SK-N-SH (cell line): ENCODE measurements at regions not wholly inside any gene's neighbourhood (a gene's known extent, or its start where the extent isn't known, plus 50 kb on each side); places are given as distances from the start of the nearest gene placed in this dataset.
"Not testable (repeated sequence)": the region's sequence is repeated elsewhere in the genome, so short reads cannot be mapped to it uniquely, and the experiment has no call there.

Experiments
- CTCF ChIA-PET: fragments of 300-600, 350-600 bp; formaldehyde crosslinking; extraction: SDS; loops from one replicate; lab custom pipeline; 2021; lab: Yijun Ruan, JAX
- POLR2A ChIA-PET: fragments of 350-600 bp; sonication (Branson Sonifier 250); formaldehyde crosslinking; extraction: SDS; loops from one replicate; lab custom pipeline; 2020; ENCODE audit warnings: antibody characterized with exemption, inconsistent platforms; lab: Yijun Ruan, JAX
- DNase-seq: peaks from one replicate; pipeline ENCODE4 v3.0.0; 2012
- H2AFZ ChIP-seq: fragments of 200-600 bp; sonication (generic); 2 replicates; pipeline ENCODE4 v1.8.1; 2016; ENCODE audit warnings: antibody characterized with exemption, mild to moderate bottlenecking, low read depth
- H3F3A ChIP-seq: fragments of 200-600 bp; sonication (generic); replicated peaks from 2 replicates; pipeline ENCODE3; 2016; ENCODE audit warnings: antibody characterized with exemption, mild to moderate bottlenecking; ENCODE audit not compliant: insufficient read depth
- H3K27ac ChIP-seq, 2 experiments: fragments of 200-500 bp in 1 of 2; fragments of 200-600 bp in 1 of 2; sonication (Bioruptor generic) in 1 of 2; sonication (generic), shearing (Covaris generic) in 1 of 2; 2 replicates each; pipeline versions ENCODE4 v1.5.1 to v1.6.1; 2014 to 2016; ENCODE audit warnings: low read depth in 2 of 2, inconsistent platforms in 1 of 2, low read length in 1 of 2, mild to moderate bottlenecking in 1 of 2, mixed read lengths in 1 of 2
- H3K27me3 ChIP-seq: fragments of 200-600 bp; sonication (generic), shearing (Covaris generic); 2 replicates; pipeline ENCODE4 v1.6.1; 2016; ENCODE audit warnings: mixed run types; ENCODE audit not compliant: insufficient read depth
- H3K36me3 ChIP-seq, 2 experiments: fragments of 200-500 bp in 1 of 2; fragments of 200-600 bp in 1 of 2; sonication (Bioruptor generic) in 1 of 2; sonication (generic) in 1 of 2; replicated peaks in 1 of 2; 2 replicates each; pipeline versions ENCODE3 to v1.5.1; 2014 to 2016; ENCODE audit warnings: low read length in 1 of 2, mild to moderate bottlenecking in 1 of 2; ENCODE audit not compliant: insufficient read depth in 2 of 2, control insufficient read depth in 1 of 2
- H3K4me1 ChIP-seq, 2 experiments: fragments of 200-500 bp in 1 of 2; fragments of 200-600 bp in 1 of 2; sonication (Bioruptor generic) in 1 of 2; sonication (generic), shearing (Covaris generic) in 1 of 2; 2 replicates each; pipeline versions ENCODE4 v1.5.1 to v1.6.1; 2014 to 2016; ENCODE audit warnings: low read depth in 1 of 2, low read length in 1 of 2, mixed run types in 1 of 2; ENCODE audit not compliant: insufficient read depth in 2 of 2, control insufficient read depth in 1 of 2
- H3K4me2 ChIP-seq: fragments of 200-600 bp; sonication (generic), shearing (Covaris generic); 2 replicates; pipeline ENCODE4 v1.6.1; 2017; ENCODE audit warnings: mixed run types
- H3K4me3 ChIP-seq, 2 experiments: fragments of 200-500 bp in 1 of 2; fragments of 200-600 bp in 1 of 2; sonication (Bioruptor generic) in 1 of 2; sonication (generic), shearing (Covaris generic) in 1 of 2; 2 replicates each; pipeline versions ENCODE4 v1.5.1 to v1.8.1; 2014 to 2016; ENCODE audit warnings: low read depth in 2 of 2, inconsistent platforms in 1 of 2, low read length in 1 of 2, mild to moderate bottlenecking in 1 of 2, mixed read lengths in 1 of 2, moderate library complexity in 1 of 2
- H3K79me2 ChIP-seq: fragments of 200-600 bp; sonication (generic); 2 replicates; pipeline ENCODE4 v1.8.1; 2017; ENCODE audit warnings: mild to moderate bottlenecking; ENCODE audit not compliant: insufficient read depth
- H3K9ac ChIP-seq: fragments of 200-600 bp; sonication (generic); 2 replicates; pipeline ENCODE4 v1.6.1; 2017; ENCODE audit warnings: mixed run types
- H3K9me2 ChIP-seq: fragments of 200-600 bp; sonication (generic); 2 replicates; pipeline ENCODE4 v1.6.1; 2017; ENCODE audit warnings: mixed run types
- H3K9me3 ChIP-seq: fragments of 200-600 bp; sonication (generic); 2 replicates; pipeline ENCODE4 v1.6.1; 2017; ENCODE audit warnings: mixed run types, mild to moderate bottlenecking, moderate library complexity
- H4K20me1 ChIP-seq: fragments of 200-600 bp; sonication (generic); 2 replicates; pipeline ENCODE4 v1.6.1; 2017; ENCODE audit warnings: mild to moderate bottlenecking, mixed run types; ENCODE audit not compliant: insufficient read depth
- GABPA ChIP-seq: IDR thresholded peaks from 2 replicates; pipeline ENCODE4 v1.4.0; 2012; ENCODE audit warnings: low read depth, mild to moderate bottlenecking
- JUND ChIP-seq: IDR thresholded peaks from 2 replicates; pipeline ENCODE4 v1.4.0; 2012
- RCOR1 ChIP-seq: fragments of 150-350 bp; IDR thresholded peaks from 2 replicates; pipeline ENCODE4 v1.6.1; 2017; ENCODE audit warnings: antibody characterized with exemption, low read length
- YY1 ChIP-seq: IDR thresholded peaks from 2 replicates; pipeline ENCODE4 v1.4.0; 2012; ENCODE audit warnings: low read depth, mild to moderate bottlenecking
- WGBS: methylation state at CpG from one replicate; pipeline ENCODE4 v1.1.6; 2017; ENCODE audit warnings: low lambda C conversion rate; 5-methylcytosine and 5-hydroxymethylcytosine counted together

DNA sequence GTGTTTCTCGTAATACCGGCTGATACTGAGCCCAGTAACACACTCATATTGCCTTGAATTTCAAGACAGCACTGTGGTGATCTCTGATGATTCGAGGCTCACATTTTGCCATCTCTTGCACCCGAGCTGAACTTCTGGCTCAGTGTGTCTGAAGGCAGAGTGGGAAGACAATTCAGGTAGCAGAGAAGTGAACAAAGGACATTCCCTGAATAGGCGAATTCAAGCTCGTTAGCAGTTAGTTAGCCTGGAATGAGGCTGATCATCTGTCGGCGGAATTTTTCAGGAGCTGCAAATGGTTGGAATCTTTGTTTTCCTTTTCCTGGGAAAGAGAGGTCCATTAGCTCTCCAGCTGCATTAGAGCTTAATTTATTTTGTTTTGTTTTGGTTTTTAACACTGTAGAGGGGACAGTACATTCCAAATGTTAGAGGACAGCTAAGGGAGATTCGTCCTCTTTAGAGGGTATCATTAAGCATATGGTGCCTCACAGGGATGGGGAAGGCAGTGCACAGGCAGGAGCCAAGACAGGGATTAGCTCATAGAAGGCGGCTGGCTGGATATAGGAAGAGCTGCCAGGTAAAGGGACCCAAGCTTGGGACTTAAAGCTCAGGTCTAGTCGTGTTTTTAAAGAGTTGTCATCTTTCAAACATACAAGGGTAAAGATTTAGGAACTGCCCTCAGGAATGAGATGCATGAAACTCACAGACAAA lies 119.7 kb upstream of the DLG1 start (continued):
- no peak for TF ChIP-seq GABPA

DNA sequence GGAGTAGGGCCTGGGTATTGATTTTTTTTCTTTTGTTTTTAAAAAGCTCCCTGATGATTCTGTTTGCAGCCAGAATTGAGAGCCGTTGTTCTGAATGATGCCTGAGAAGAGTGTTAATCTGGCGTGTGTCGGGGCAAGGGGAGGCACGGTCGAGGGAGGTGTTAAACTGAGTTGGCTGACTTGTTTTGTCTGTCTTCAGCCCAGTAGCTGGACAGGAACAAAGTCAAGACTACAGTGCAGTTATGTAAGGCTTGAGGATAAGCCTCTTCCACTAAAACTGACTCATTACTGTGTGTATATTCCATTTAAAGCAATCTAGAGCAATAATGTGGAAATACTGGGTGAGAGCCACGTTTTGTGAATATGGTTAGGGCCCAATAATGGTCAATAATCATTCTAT lies 119.0 kb upstream of the DLG1 start:
- DNase-seq, result no peak
- no peaks in the 10 kb centered on the region for H4K20me1 ChIP-seq
- no peak overlapping the region for H2AFZ ChIP-seq
- no peak overlapping the region for H3K27ac ChIP-seq
- no peak overlapping the region for H3K4me2 ChIP-seq
- no peak overlapping the region for H3K9ac ChIP-seq
- no peaks in the 10 kb centered on the region for H3K79me2 ChIP-seq
- peaks cover 0 to 3% of the 10 kb centered on the region in 2 experiments; a peak in 1 of 4 replicates for H3K4me1 ChIP-seq
- CTCF ChIA-PET, result interaction anchor here (1.1 kb wide), 1 partner anchor 9 kb away, joined by 3 read pairs; no protein-coding TSS in a partner anchor
- no peaks in the 10 kb centered on the region for H3K9me3 ChIP-seq
- no peaks in the 10 kb centered on the region for H3F3A ChIP-seq
- no peaks in the 10 kb centered on the region for H3K36me3 ChIP-seq
- 79% methylated on average over 6 of the region's 6 CpGs for WGBS
- POLR2A ChIA-PET, result no interaction called here
- H3K4me3 ChIP-seq, result no peak overlapping the region
- no peak for TF ChIP-seq YY1
- no peak for TF ChIP-seq RCOR1
- no peak for TF ChIP-seq JUND
- TF ChIP-seq, all 33 proteins: peak for 0
- no peaks in the 10 kb centered on the region for H3K9me2 ChIP-seq
- H3K27me3 ChIP-seq, result no peaks in the 10 kb centered on the region

DNA sequence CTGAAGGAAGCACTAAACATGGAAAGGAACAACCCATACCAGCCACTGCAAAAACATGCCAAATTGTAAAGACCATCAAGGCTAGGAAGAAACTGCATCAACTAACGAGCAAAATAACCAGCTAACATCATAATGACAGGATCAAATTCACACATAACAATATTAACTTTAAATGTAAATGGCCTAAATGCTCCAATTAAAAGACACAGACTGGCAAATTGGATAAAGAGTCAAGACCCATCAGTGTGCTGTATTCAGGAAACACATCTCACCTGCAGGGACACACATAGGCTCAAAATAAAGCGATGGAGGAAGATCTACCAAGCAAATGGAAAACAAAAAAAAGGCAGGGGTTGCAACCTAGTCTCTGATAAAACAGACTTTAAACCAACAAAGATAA lies 113.5 kb upstream of the DLG1 start:
- CTCF ChIA-PET, H3K4me1 ChIP-seq, H3K9me3 ChIP-seq, DNase-seq, H3K36me3 ChIP-seq, H3F3A ChIP-seq, H3K9ac ChIP-seq, H3K27me3 ChIP-seq, H3K9me2 ChIP-seq, H3K27ac ChIP-seq, H3K4me2 ChIP-seq, H4K20me1 ChIP-seq, H3K4me3 ChIP-seq, POLR2A ChIA-PET, H3K79me2 ChIP-seq, H2AFZ ChIP-seq: not testable (repeated sequence)
- WGBS, result 35% methylated on average over 2 of the region's 2 CpGs

DNA sequence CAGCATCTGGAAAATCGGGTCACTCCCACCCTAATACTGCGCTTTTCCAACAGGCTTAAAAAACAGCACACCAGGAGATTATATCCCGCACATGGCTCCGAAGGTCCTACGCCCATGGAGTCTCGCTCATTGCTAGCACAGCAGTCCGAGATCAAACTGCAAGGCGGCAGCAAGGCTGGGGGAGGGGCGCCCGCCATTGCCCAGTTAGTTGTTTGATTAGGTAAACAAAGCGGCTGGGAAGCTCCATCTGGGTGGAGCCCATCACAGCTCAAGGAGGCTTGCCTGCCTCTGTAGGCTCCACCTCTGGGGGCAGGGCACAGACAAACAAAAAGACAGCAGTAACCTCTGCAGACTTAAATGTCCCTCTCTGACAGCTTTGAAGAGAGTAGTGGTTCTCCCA lies 111.8 kb upstream of the DLG1 start:
- H3K79me2 ChIP-seq, H3K9me3 ChIP-seq, POLR2A ChIA-PET, H3K9ac ChIP-seq, H4K20me1 ChIP-seq, H3K9me2 ChIP-seq, DNase-seq, CTCF ChIA-PET, H3F3A ChIP-seq, H3K4me3 ChIP-seq, H2AFZ ChIP-seq, H3K27ac ChIP-seq, H3K27me3 ChIP-seq, H3K4me2 ChIP-seq, H3K4me1 ChIP-seq, H3K36me3 ChIP-seq: not testable (repeated sequence)
- WGBS, result 91% methylated on average over 11 of the region's 11 CpGs
